DOHH2 (cell line): ENCODE measurements at regions not wholly inside any gene's neighbourhood (a gene's known extent, or its start where the extent isn't known, plus 50 kb on each side); places are given as distances from the start of the nearest gene placed in this dataset.

Source experiments
- EZH2phosphoT487 ChIP-seq: fragments of 200-600 bp; sonication (generic); IDR thresholded peaks from 2 replicates; pipeline ENCODE4 v1.6.1; 2017; ENCODE audit warnings: borderline replicate concordance, mild to moderate bottlenecking, antibody characterized with exemption, low read length, moderate library complexity, mixed read lengths
- TF ChIP-seq, protein P1 (sequence below): fragments of 200-600 bp; sonication (generic); IDR thresholded peaks from one replicate; pipeline ENCODE4 v1.5.1; 2014; ENCODE audit warnings: antibody characterized with exemption, mild to moderate bottlenecking, low read depth, low read length; ENCODE audit not compliant: poor library complexity, severe bottlenecking

DNA sequence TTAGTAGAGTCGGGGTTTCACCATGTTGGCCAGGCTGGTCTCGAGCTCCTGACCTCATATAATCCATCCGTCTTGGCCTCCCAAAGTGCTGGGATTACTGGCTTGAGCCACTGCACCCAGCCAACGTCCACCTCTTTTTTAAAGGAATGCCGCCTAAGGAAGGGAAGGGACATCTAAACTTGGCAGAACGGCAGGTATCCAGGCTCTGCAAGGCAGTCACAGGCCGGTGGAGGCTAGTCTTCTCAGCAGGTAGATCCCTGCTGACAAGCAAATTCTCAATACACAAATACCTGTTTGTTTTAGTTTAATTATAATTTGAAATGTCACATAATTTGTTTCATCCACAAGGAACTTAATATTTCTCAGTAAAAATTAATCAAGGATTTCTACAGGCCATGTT lies 232.0 kb upstream of the HSFY2 start:
- TF ChIP-seq, protein P1, sequence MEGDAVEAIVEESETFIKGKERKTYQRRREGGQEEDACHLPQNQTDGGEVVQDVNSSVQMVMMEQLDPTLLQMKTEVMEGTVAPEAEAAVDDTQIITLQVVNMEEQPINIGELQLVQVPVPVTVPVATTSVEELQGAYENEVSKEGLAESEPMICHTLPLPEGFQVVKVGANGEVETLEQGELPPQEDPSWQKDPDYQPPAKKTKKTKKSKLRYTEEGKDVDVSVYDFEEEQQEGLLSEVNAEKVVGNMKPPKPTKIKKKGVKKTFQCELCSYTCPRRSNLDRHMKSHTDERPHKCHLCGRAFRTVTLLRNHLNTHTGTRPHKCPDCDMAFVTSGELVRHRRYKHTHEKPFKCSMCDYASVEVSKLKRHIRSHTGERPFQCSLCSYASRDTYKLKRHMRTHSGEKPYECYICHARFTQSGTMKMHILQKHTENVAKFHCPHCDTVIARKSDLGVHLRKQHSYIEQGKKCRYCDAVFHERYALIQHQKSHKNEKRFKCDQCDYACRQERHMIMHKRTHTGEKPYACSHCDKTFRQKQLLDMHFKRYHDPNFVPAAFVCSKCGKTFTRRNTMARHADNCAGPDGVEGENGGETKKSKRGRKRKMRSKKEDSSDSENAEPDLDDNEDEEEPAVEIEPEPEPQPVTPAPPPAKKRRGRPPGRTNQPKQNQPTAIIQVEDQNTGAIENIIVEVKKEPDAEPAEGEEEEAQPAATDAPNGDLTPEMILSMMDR = no peak
- no peak for TF ChIP-seq EZH2phosphoT487
